HTR-8/SVneo (cell line): ENCODE measurements at regions not wholly inside any gene's neighbourhood (a gene's known extent, or its start where the extent isn't known, plus 50 kb on each side); places are given as distances from the start of the nearest gene placed in this dataset.

Experiments used
- DNase-seq: peaks from one replicate; pipeline ENCODE4 v3.0.0; 2011; ENCODE audit warnings: low spot score, mixed read lengths; ENCODE audit not compliant: insufficient read length
- FAIRE-seq: peaks from 2 replicates; lab custom pipeline; 2011; peaks lifted over from hg19 to GRCh38; lab: Jason Lieb, UNC

GRCh38 chr1:36562181-36562685, 79.5 kb upstream of the CSF3R start:
- FAIRE-seq: no peak

GRCh38 chr1:36561361-36561724, 78.6 kb upstream of the CSF3R start:
- FAIRE-seq (no peak), DNase-seq (no peak)

More at GRCh38 chr1:36562181-36562685, 79.5 kb upstream of the CSF3R start:
- no peak for DNase-seq

GRCh38 chr1:36560621-36561360, 78.1 kb upstream of the CSF3R start:
- DNase-seq: no peak
- FAIRE-seq: no peak

GRCh38 chr1:36560177-36560576, 77.5 kb upstream of the CSF3R start:
- FAIRE-seq (no peak), DNase-seq (no peak)

- DNase-seq (no peak), FAIRE-seq (no peak)
Measured at GRCh38 chr1:36559061-36559460, 76.3 kb upstream of the CSF3R start.

GRCh38 chr1:36557041-36558000, 74.6 kb upstream of the CSF3R start:
- DNase-seq: no peak

GRCh38 chr1:36555041-36555440, 72.3 kb upstream of the CSF3R start:
- DNase-seq: no peak
- FAIRE-seq: no peak

More at GRCh38 chr1:36557041-36558000, 74.6 kb upstream of the CSF3R start:
- FAIRE-seq: no peak

- FAIRE-seq (no peak), DNase-seq (no peak)
Measured at GRCh38 chr1:36554323-36554628, 71.6 kb upstream of the CSF3R start.

- peak; percentile 40 for FAIRE-seq
- peak; percentile 59 for DNase-seq
Measured at GRCh38 chr1:36553591-36554322, 71.0 kb upstream of the CSF3R start.

- FAIRE-seq (no peak), DNase-seq (peak; percentile 12)
Measured at GRCh38 chr1:36542962-36543515, 60.3 kb upstream of the CSF3R start.

GRCh38 chr1:36542024-36542961, 59.6 kb upstream of the CSF3R start:
- DNase-seq (no peak), FAIRE-seq (no peak)

- FAIRE-seq: no peak
- DNase-seq: no peak
Measured at GRCh38 chr1:36540056-36540455, 57.3 kb upstream of the CSF3R start.

GRCh38 chr1:36539526-36539925, 56.8 kb upstream of the CSF3R start:
- FAIRE-seq (no peak), DNase-seq (no peak)

- FAIRE-seq: no peak
- DNase-seq: no peak
Measured at GRCh38 chr1:36537991-36538390, 55.3 kb upstream of the CSF3R start.

- DNase-seq (no peak), FAIRE-seq (no peak)
Measured at GRCh38 chr1:36537190-36537768, 54.6 kb upstream of the CSF3R start.

- DNase-seq (no peak), FAIRE-seq (no peak)
Measured at GRCh38 chr1:36536727-36537126, 54.0 kb upstream of the CSF3R start.

GRCh38 chr1:36534711-36535412, 52.1 kb upstream of the CSF3R start:
- FAIRE-seq (no peak), DNase-seq (no peak)

- no peak for DNase-seq
- no peak for FAIRE-seq
Measured at GRCh38 chr1:36533897-36534296, 51.2 kb upstream of the CSF3R start.
